Left ventricle myocardium superior (tissue), 1 donor: ENCODE measurements at regions not wholly inside any gene's neighbourhood (a gene's known extent, or its start where the extent isn't known, plus 50 kb on each side); places are given as distances from the start of the nearest gene placed in this dataset.
"Not testable (repeated sequence)": the region's sequence is repeated elsewhere in the genome, so short reads cannot be mapped to it uniquely, and the experiment has no call there.

Source experiments
- ATAC-seq: fragments of 200-7000 bp; cut with Tn5 transposase; one replicate; pipeline ENCODE4 v1.9.1; 2020; ENCODE audit warnings: mild to moderate bottlenecking, moderate library complexity
- DNase-seq: peaks from one replicate; pipeline ENCODE4 v3.0.0-alpha.2; 2020
- intact Hi-C: fragments of 100-400 bp; cut with micrococcal nuclease; formaldehyde crosslinking; loops from one replicate; pipeline ENCODE4 v1.11.0; 2022
- donor health status: DM: no; HTN: yes; CAD: no; lungs with severe emphysema.

DNA sequence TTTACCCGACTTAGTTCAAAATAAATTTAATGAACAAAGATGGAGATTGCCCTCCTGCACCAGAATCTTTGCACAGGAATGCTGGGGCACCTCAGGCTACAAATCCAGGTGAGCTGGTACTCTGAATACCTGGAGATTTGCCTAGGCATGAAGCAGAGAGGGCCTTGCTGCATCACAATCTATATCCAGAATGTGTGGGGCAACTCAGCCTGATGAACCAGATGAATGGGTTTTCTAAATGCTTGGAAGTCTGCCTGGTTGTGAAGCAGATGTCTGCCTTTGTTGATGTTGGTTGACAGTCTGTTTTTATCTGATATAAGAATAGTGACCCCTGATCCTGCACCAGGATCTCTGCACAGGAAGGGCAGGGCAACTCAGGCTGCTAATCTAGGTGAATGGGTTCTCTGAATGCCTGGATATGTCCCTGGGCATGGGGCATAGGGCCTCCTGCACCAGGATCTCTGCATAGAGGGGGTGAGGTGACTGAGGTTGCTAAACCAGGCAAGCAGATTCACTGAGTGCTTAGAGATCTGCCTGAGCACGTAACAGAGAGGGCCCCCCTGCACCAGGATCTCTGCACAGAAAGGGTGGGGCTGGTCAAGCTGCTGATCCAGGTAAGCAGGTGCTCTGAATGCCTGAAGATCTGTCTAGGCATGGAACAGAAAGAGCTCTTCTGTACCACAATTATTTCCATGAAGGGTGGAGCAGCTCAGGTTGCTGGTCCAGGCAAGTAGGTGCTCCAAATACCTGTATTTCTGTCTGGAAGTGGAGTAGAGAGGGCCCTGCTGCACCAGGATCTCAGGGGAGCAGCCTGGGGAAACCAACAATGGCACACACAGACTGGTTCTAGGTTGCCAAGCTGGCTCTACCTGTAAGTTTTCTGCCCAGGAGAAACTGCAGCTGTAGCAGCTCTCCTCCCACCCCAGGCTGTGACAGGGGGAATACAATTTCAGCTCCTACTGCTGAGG is 437.5 kb downstream of the MMUT start:
- ATAC-seq (no peak), DNase-seq (no peak)
- intact Hi-C loops = no loop called here

DNA sequence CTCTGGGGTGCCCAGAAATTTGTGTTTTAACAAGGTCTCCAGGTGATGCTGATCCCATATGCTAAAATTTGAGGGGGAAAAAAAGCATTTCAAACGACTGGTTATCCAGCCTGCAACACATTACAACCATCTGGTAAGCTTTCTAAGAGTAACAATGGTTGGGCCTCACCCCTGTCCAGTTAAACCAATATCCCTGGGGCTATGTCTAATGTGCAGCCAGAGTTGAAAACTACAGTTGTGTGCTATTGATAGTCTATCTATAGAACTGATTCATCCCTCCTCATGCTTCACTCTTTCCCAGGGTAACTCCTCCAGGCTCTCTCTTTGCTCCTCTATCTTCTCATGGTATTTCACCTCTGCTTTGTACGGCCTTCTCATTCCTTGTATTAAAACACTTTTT is 458.3 kb downstream of the MMUT start:
- DNase-seq (no peak), ATAC-seq (no peak)
- intact Hi-C loops = no loop called here

DNA sequence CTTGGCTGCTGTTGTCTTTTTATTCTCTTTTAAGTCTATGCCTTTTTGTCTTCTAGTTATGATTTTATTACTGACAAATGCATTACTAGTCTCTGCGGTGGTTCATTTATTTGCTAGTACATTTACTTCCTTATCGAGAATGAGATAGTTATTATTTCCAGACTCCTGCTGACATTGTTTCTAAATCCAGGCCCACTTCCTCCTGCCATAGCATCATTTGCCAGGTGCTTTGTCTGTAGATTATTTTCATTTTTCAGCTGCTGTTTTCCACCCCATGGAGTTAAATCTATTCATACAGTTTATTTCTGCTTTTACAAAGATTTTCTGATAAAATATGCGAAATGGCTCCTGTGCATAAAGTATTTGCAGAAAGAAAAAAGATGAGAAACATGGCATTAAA is 459.7 kb downstream of the MMUT start:
- ATAC-seq (no peak), DNase-seq (no peak)
- intact Hi-C loops = no loop called here

DNA sequence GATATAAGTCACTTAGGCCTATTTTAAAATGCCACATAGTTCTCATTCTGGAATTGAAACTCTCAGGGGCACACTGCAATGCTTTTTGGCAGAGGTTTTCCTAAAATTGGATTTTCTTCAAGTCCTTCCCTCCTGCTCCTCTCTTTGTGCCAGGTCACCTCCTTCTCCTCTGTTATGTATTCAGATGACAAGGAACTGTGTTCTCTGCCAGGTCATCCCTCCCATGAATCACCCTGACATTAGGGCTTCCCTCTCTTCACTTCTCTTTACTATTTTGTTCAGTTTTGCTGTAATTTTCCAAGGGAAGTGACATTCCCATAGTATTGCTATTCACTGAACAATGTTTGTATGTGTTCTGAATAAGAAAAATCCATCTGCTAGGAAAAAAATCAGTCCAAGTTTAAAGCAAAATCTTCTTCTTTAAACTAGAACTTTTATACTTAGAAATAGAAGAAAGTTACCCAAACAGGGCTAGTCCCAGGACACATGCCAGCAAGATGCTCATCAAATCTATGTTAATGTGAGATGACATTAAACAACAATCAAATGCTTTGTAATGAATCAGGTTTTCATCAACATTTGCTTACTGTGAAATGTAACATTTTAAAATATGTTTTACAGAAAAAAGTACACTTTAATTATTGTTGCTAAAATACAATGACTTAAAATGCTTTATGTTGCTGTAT is 461.1 kb downstream of the MMUT start:
- intact Hi-C loops = no loop called here
- DNase-seq (no peak), ATAC-seq (no peak)

DNA sequence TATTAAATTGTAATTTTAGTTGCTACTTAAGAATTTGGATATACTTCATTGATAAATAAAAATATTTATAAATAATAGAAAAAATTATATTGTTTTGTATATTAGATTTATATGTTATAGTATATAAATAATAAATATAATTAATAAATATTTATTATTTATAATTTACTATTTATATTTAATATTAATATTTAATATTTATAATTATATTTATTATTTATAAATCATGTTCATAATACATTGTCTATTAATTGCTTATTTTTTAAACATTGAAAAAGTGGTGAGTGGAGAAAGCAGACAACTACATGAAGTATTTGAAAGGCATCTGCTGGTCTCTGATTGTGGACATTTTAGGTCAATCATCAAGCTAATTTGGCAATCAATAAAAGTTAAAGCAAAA is 464.5 kb downstream of the MMUT start:
- DNase-seq (no peak), ATAC-seq (no peak)
- intact Hi-C loops = no loop called here

DNA sequence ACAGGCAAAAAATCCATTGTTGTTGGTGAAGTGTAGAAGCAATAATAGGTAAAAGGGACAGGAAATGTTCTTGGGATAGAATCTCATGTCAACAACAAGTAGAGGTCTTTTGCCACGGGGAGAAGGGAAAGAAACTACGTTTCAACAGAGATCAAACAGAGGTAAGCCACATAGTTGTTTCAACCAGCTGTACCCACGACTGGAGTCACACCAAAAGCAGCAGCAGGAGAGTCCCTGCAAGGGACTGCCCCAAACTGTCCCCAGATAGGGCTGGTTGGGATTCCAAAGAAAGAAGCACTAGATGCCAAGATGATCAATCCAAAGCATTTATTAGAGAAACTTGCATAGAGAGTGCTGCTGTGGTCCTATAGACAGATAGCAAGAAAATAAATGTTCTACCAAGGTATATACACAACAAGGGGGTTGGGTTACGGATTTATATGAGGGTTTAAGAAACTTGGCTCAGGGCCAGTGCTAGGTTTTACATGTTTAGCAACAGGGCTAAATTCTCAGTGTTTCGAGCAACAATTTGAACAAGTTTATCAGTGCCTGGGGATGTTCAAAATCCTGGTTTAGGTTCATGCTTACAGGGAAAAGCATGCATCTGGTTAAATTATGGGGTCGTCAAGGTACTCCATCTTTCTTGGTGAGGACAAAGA is 466.5 kb downstream of the MMUT start:
- intact Hi-C loops = no loop called here
- no peak for DNase-seq
- ATAC-seq = no peak

DNA sequence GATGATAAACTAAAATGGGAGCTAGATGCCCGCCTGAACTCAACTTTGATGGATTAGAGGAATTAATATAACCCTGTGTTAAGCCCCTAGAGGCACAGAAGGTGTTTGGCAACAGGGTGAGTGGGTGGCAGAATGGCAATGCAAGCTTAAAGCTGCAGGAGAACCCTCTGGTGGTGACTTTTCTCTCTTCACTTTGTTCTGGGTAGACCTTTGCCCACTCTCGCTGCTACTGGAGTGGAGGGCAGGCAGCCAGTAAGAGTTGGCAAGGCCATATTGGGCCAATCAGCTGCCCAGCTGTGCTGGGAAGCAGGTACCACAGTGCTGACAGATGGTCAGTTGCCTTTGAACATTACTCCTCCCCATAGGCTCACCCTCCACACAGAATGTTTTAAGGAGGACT is 468.2 kb downstream of the MMUT start:
- ATAC-seq (no peak), DNase-seq (no peak)
- intact Hi-C loops = no loop called here

DNA sequence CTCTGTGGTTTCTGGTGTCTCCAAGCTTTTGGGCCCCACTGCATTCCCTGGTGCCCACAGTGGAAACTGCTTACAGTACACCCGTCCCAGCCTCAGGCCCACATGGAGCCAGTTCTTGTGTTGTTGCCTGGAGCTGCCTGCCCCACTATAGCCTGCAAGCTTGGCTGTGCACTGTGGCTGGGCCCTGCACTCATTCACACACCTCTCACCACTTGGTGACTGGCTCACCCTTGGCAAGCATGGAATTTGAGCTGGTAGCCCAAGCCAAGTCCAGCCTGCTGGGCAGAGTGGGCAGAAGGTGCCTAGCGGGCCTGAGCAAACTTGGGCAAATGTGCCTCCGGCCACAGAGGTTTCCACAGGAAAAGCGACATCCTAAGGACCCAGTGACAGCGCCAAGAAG is 472.3 kb downstream of the MMUT start:
- intact Hi-C loops = no loop called here
- ATAC-seq (no peak), DNase-seq (no peak)

DNA sequence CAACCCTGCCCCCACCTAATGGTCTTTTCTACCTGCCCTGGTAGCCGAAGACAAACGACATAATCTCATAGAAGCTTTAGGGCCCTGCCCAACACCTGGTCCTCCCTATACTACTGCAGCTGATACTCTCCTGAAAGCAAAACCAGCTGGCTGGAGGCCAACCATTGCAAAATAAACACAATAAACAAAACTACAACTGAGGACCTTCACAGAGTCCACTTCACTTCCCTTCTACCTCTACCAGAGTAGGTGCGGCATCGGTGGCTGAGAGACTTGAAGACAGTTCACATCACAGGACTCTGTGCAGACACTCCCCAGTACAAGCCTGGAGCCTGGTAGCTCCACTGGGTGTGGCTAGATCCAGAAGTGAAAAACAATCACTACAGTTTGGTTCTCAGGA is 476.2 kb downstream of the MMUT start:
- DNase-seq (no peak), ATAC-seq (no peak)
- intact Hi-C loops = no loop called here

DNA sequence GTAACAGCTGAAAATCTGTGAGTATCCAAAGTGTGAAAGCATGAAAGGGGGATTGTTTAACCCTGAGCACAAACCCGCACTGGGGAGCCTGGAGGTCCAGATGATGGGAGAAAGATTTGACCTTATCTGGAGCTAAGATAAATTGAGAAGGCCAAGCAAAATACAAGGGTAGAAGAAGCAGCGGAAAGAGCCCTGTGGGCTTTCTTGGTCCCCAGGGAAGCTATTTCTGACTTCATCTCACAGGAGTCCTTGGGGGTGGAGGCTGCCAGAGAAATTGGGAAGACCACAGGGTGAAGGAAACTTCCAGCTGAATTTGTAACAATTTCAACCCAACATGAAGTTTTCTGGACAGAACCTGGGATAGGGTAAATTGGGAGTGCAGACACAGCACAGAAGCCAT is 476.9 kb downstream of the MMUT start:
- no peak for ATAC-seq
- DNase-seq = no peak
- intact Hi-C loops = no loop called here

DNA sequence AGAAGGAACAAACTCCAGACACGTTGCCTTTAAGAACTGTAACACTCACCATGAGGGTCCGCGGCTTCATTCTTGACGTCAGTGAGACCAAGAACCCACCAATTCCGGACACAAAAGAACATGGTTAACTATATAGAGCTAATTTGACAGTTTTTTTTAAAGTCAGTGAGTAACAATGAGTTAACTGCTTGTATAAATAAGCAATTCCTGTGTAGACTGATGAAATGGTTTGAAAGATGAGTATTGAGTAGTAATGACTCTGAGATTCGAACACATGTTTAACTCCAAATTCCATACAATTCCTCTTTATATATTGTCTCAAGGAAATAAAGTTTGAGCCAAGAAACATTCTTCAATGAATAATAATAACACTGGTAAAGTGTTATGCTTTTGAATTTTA is 478.0 kb downstream of the MMUT start:
- intact Hi-C loops = no loop called here
- ATAC-seq (no peak), DNase-seq (no peak)

DNA sequence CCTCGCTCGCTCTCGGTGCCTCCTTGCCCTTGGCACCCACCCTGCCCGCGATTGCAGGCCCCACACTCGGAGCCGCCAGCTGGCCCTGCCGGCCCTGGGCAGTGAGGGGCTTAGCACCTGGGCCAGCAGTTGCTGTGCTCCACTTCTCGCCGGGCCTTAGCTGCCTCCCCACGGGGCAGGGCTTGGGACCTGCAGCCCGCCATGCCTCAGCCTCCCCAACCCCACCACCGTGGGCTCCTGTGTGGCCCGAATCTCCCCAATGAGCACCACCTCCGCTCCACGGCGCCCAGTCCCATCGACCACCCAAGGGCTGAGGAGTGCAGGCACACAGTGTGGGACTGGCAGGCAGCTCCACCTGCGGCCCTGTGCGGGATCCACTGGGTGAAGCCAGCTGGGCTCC is 479.1 kb downstream of the MMUT start:
- DNase-seq, ATAC-seq, intact Hi-C loops: not testable (repeated sequence)

DNA sequence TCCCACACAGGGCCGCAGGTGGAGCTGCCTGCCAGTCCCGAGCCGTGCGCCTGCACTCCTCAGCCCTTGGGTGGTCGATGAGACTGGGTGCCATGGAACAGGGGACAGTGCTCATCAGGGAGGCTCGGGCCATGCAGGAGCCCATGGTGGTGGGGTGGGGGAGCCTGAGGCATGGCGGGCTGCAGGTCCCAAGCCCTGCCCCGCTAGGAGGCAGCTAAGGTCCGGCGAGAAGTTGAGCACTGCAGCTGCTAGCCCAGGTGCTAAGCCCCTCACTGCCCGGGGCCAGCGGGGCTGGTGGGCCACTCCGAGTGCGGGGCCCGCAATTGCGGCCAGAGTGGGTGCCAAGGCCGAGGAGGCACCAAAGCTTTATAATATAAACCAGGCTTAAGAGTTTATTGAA is 479.7 kb downstream of the MMUT start:
- intact Hi-C loops = no loop called here
- DNase-seq = no peak
- no peak for ATAC-seq

DNA sequence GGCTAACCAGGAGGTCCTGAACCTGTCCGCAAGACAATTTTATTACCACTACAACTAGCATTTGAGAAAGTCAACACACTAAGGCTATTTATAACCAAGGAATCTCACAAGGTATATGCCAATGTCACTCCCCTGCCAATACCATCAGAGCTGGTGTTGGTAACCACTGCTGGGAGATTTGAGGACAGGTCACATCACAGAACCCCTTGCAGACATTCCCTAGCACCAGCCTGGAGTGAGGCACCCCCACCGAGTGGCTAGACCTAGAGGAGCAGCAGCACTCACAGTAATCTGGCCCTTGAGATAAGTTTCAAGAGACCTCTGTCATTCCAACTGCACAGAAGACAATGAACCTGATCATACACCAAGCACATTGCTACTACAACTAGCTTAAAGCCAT is 483.2 kb downstream of the MMUT start:
- ATAC-seq = no peak
- DNase-seq = no peak
- intact Hi-C loops = no loop called here

DNA sequence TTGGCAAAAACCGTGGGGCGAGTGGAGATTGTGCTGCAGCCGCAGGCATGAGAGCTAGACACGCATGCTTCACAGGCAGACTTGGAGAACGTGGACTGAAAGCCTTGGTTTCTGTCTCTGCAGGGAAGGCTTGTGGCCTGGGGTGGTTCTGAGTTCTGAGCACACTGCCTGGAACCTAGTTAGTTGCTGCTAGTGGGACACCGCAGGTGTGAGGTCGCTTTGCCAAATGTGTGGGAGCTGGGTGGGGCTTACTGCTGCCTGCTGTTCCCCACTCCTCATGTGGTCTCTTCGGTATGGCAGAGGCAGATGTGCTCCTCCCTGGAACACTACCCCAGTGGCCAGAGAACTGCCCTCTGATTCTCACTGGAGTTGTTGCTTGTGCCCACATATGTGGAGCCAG is 484.0 kb downstream of the MMUT start:
- intact Hi-C loops = no loop called here
- DNase-seq = no peak
- ATAC-seq = no peak

DNA sequence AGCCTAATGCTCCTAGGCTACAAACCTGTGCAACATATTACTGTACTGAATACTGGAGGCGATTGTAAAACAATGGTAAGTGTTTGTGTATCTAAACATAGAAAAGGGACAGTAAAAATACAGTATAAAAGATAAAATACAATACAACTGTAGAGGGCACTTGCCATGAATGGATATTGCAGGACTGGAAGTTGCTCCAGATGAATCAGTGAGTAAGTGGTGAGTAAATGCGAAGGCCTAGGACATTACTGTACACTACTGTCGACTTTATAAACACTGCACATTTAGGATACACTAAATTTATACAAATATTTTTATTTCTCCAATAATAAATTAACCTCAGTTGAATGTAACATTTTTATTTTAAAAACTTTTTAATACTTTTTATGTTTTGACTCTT is 485.0 kb downstream of the MMUT start:
- DNase-seq (no peak), ATAC-seq (no peak)
- intact Hi-C loops = no loop called here

DNA sequence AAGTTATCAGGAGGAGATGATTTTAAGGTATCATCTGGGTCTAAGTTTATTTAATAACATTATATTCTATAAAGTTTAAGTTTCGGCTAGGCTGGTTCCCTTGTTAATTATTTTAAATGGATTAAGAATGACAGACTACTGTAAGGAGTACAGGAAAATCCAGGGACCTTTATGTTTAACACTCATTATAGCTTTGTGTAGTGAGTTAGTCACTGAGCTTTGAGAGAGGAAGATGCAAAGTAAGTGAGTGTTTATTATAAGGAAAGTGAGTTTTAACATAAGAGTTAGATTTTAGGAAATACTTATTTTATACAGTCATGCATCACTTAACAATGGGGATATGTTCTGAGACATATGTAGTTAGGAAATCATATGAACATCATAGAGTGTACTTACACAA is 485.5 kb downstream of the MMUT start:
- DNase-seq = no peak
- no peak for ATAC-seq
- intact Hi-C loops = no loop called here

DNA sequence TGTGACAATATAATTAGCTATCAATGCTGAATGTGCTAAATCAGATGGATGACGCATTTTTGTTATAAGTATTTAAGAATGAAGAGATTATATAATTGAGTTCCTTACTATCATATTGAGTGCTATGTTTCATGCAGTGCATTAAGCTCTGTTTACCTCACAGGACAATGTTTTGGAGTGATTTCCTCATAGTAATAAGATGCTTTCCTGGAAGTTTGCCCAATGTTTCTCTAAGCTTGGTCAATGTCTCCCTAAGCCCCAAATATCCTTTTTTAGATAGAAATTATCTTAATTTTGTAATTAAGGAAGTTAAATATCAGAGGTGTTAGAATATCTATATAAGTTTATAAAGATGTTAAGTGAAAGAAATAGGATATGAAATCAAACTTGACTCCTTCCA is 489.6 kb downstream of the MMUT start:
- intact Hi-C loops = no loop called here
- DNase-seq (no peak), ATAC-seq (no peak)

DNA sequence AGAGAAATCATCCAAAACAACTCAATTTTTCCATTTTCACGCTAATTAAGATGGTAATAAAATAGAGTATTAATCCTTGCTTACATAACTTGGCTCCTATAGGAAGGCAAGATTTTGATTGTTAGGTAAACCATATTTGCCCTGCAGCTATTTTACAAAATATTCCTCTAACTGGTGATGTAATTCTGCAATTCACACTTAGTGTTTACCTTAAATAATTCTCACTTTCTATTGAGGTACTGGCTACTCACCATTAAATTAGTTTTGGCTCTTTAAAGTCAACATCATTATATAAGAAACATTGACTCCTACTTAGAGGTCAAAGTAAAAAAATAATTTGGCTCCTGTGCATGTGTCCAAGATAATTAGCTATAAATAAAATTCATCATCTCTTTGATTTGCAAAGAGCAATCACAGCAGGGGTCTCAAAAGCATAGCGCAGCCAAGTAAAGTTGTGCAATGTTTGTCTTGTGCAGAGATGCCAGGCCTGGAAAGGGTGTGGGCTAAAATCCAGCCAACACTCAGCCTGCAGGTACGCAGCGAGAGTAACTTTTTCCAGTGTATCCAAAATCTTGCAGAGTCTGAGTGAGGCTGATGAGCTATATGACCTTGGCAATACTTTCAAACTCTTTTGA is 501.2 kb downstream of the MMUT start:
- no peak for ATAC-seq
- intact Hi-C loops = no loop called here
- DNase-seq = no peak
